ENCODE measurements at regions not wholly inside any gene's neighbourhood (a gene's known extent, or its start where the extent isn't known, plus 50 kb on each side); places are given as distances from the start of the nearest gene placed in this dataset.
"Not testable (repeated sequence)": the region's sequence is repeated elsewhere in the genome, so short reads cannot be mapped to it uniquely, and the experiment has no call there.

DNA sequence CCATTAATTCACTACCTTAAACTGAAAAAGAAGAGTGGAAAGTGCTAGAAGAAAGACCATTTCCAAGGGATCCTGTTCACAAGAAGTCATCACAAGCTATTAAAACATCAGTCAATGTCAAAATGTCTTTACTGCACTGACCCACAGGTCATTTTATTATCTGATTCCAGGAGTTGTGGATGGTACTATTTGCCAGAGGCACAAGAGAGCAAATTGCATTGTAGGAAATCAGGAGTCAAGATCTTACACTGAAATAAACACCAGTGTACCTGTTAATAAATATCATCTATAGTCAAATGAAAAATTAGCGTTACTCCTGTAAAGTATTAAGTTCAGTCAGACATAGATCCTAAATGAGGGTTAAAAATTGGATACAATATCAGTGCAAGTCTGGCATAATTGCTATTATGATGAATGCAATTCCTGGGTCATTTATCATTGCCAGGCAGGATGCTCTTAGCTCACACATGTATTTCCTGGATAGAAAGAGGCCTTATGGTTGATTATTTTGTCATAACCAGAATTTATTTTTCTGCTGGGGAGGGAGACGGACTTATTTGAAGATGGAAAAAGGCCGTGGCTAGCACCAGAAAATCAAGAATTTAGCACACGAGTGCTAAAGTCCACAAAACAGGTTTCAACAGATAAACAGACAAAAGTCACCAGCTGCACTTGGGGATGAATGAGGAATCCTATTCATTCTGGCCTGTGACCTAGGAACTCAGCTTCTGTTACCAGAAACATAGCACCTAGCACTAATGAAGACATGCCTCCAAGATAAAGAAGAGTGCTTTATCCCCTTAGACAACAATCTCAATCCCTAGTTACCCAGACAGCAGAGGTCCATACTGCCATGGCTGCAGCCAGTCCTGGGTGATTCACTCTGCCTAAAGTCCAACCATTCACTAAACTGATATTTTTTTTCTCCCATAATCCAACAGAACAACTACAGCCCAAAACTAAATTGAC, 683.1 kb upstream of the POM121L12 start:
- no peaks in the 10 kb centered on the region for H3K4me1 ChIP-seq (ENCODE audit: control insufficient read depth in 1 of 2, insufficient read depth in 2 of 2, low read length in 2 of 2)
- H3K4me3 ChIP-seq (ENCODE audit: low read depth in 1 of 2, low read length in 2 of 2): no peak overlapping the region
- H3K9me3 ChIP-seq (ENCODE audit: control insufficient read depth in 1 of 2, low read length in 2 of 2): no peaks in the 10 kb centered on the region
- H3K36me3 ChIP-seq (ENCODE audit: control insufficient read depth in 1 of 2, insufficient read depth in 2 of 2, low read length in 2 of 2): no peaks in the 10 kb centered on the region
- H3K27me3 ChIP-seq (ENCODE audit: low read depth, low read length): no peaks in the 10 kb centered on the region
- H3K27ac ChIP-seq (ENCODE audit: low read length): no peak overlapping the region

DNA sequence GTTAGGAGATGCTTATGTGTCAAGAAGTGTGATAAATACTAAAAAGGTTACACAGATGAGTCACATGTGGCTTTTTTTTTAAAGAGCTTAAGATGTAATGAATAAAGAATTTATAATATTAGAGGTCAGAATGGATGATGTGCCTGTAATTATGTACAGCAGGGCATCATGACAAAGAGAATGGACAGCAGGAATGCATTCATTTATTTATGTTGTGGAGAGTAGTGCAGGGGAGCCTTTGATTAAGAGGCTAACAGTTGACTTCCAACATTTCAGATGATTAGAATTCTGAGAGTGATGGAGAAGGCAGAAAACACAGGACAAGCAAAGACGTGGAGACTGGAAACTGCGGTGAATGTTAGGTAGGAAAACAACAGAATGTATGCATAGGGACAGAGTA, 691.4 kb upstream of the POM121L12 start:
- Histone ChIP-seq H3K4me3 (ENCODE audit: low read depth in 1 of 2, low read length in 2 of 2) (no peak overlapping the region), H3K4me1 (ENCODE audit: control insufficient read depth in 1 of 2, insufficient read depth in 2 of 2, low read length in 2 of 2) (no peaks in the 10 kb centered on the region), H3K27ac (ENCODE audit: low read length) (no peak overlapping the region), H3K36me3 (ENCODE audit: control insufficient read depth in 1 of 2, insufficient read depth in 2 of 2, low read length in 2 of 2) (no peaks in the 10 kb centered on the region), H3K9me3 (ENCODE audit: control insufficient read depth in 1 of 2, low read length in 2 of 2) (no peaks in the 10 kb centered on the region), H3K27me3 (ENCODE audit: low read depth, low read length) (no peaks in the 10 kb centered on the region)

DNA sequence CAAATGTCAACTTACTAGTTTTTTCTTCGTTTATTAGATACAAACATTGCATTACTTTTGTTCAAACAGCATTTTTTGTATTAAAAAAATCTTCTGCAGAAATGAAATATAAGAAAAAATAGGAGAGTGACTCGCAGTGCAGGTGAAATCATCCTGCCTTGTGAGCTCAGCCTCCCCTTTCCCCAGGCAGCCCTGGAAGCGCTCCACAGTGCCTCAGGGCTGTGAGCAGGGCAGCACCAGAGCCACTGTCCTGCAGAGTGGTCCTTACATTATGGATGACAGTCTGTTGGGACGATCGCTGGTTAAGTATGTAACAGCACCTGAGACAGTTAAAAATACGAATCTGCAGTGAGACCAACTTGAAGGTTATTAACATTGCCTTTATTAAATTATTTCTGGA, 695.4 kb upstream of the POM121L12 start:
- Histone ChIP-seq H3K36me3 (ENCODE audit: control insufficient read depth in 1 of 2, insufficient read depth in 2 of 2, low read length in 2 of 2) (no peaks in the 10 kb centered on the region), H3K4me1 (ENCODE audit: control insufficient read depth in 1 of 2, insufficient read depth in 2 of 2, low read length in 2 of 2) (no peaks in the 10 kb centered on the region), H3K9me3 (ENCODE audit: control insufficient read depth in 1 of 2, low read length in 2 of 2) (peaks cover 0 to 4% of the 10 kb centered on the region in 2 donors), H3K27me3 (ENCODE audit: low read depth, low read length) (no peaks in the 10 kb centered on the region), H3K27ac (ENCODE audit: low read length) (no peak overlapping the region), H3K4me3 (ENCODE audit: low read depth in 1 of 2, low read length in 2 of 2) (no peak overlapping the region)

DNA sequence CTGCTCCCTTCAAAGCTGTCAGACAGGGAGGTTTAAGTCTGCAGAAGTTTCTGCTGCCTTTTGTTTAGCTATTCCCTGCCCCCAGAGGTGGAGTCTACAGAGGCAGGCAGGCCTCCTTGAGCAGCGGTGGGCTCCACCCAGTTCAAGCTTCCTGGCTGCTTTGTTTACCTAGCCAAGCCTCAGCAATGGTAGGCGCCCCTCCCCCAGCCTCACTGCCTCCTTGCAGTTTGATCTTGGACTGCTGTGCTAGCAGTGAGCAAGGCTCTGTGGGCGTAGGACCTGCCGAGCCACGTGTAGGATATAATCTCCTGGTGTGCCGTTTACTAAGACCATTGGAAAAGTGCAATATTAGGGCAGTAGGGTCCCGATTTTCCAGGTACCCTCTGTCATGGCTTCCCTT, 707.1 kb upstream of the POM121L12 start:
- H3K4me3 ChIP-seq (ENCODE audit: low read depth in 1 of 2, low read length in 2 of 2); H3K36me3 ChIP-seq (ENCODE audit: control insufficient read depth in 1 of 2, insufficient read depth in 2 of 2, low read length in 2 of 2); H3K4me1 ChIP-seq (ENCODE audit: control insufficient read depth in 1 of 2, insufficient read depth in 2 of 2, low read length in 2 of 2); H3K9me3 ChIP-seq (ENCODE audit: control insufficient read depth in 1 of 2, low read length in 2 of 2); H3K27ac ChIP-seq (ENCODE audit: low read length); H3K27me3 ChIP-seq (ENCODE audit: low read depth, low read length): not testable (repeated sequence)

- Histone ChIP-seq H3K4me3 (ENCODE audit: low read depth in 1 of 2, low read length in 2 of 2) (no peak overlapping the region), H3K4me1 (ENCODE audit: control insufficient read depth in 1 of 2, insufficient read depth in 2 of 2, low read length in 2 of 2) (no peaks in the 10 kb centered on the region), H3K27me3 (ENCODE audit: low read depth, low read length) (no peaks in the 10 kb centered on the region), H3K36me3 (ENCODE audit: control insufficient read depth in 1 of 2, insufficient read depth in 2 of 2, low read length in 2 of 2) (no peaks in the 10 kb centered on the region), H3K27ac (ENCODE audit: low read length) (no peak overlapping the region), H3K9me3 (ENCODE audit: control insufficient read depth in 1 of 2, low read length in 2 of 2) (peaks cover 0 to 7% of the 10 kb centered on the region in 2 donors)
Measured at GRCh38 chr7:52325237-52325636, 710.2 kb upstream of the POM121L12 start.

DNA sequence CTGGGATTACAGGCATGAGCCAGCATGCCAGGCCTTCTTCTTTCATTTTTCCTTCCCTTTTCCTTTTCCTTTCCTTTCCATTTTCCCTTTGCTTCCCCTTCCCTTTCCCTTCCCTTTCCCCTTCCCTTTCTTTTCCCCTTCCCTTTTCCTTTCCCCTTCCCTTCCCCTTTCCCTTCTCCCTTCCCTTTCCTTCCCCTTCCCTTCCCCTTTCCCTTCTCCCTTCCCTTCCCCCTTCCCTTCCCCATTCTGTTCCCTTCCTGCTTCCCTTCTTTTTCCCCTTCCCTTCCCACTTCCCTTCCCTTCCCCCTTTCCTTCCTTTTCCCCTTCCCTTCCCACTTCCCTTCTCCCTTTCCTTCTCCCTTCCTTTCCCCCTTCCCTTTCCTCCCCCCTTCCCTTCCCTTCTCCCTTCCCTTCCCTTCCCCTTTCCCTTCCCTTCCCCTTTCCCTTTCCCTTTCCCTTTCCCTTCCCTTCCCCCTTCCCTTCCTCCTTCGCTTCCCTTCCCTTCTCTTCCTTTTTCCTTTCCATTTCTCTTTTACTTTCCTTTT, 712.2 kb upstream of the POM121L12 start:
- H3K9me3 ChIP-seq (ENCODE audit: control insufficient read depth in 1 of 2, low read length in 2 of 2): peaks cover 0 to 4% of the 10 kb centered on the region in 2 donors
- no peaks in the 10 kb centered on the region for H3K4me1 ChIP-seq (ENCODE audit: control insufficient read depth in 1 of 2, insufficient read depth in 2 of 2, low read length in 2 of 2)
- no peaks in the 10 kb centered on the region for H3K27me3 ChIP-seq (ENCODE audit: low read depth, low read length)
- H3K27ac ChIP-seq (ENCODE audit: low read length): no peak overlapping the region
- H3K36me3 ChIP-seq (ENCODE audit: control insufficient read depth in 1 of 2, insufficient read depth in 2 of 2, low read length in 2 of 2): no peaks in the 10 kb centered on the region
- no peak overlapping the region for H3K4me3 ChIP-seq (ENCODE audit: low read depth in 1 of 2, low read length in 2 of 2)

DNA sequence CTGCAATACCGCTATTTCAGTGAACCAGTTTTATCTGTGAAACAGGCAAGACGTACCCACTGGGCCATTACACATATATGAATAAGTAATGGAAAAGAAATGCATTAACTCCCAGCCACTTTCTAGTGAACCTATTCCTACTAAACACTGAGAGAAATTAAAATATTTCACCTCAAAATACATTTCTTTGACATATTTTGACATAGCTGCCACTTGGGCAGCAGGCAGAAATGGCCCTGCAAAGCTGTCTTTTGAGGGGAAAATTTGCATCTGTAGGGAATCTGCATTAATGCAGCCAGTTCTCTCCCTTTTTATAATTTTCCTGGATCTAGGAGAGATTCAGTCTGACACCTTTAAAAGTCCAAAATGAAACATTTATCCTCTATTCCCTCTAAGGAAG, 714.8 kb upstream of the POM121L12 start:
- Histone ChIP-seq H3K4me3 (ENCODE audit: low read depth in 1 of 2, low read length in 2 of 2) (no peak overlapping the region), H3K27me3 (ENCODE audit: low read depth, low read length) (no peaks in the 10 kb centered on the region), H3K4me1 (ENCODE audit: control insufficient read depth in 1 of 2, insufficient read depth in 2 of 2, low read length in 2 of 2) (no peaks in the 10 kb centered on the region), H3K9me3 (ENCODE audit: control insufficient read depth in 1 of 2, low read length in 2 of 2) (peaks cover 0 to 3% of the 10 kb centered on the region in 2 donors), H3K36me3 (ENCODE audit: control insufficient read depth in 1 of 2, insufficient read depth in 2 of 2, low read length in 2 of 2) (no peaks in the 10 kb centered on the region), H3K27ac (ENCODE audit: low read length) (no peak overlapping the region)

DNA sequence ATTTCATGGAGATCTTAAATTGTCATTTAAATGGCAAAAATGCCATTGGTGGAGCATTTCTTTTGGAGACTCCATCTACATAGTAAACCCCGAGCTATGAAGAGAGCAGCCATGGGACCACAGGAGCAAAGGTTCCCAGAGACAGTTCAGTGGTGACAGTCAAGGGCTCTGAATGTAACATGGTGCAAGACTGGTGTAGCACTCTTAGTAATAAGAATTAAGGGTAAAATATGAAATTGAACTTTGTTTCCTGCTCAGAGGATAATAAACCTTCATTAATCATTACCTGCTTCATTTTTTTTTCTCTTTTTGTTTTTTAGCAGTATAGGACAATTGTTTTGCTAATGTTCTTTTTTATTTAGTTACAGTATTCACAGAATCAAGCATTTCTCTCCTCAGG, 717.5 kb upstream of the POM121L12 start:
- Histone ChIP-seq H3K27ac (ENCODE audit: low read length) (no peak overlapping the region), H3K9me3 (ENCODE audit: control insufficient read depth in 1 of 2, low read length in 2 of 2) (no peaks in the 10 kb centered on the region), H3K4me1 (ENCODE audit: control insufficient read depth in 1 of 2, insufficient read depth in 2 of 2, low read length in 2 of 2) (no peaks in the 10 kb centered on the region), H3K4me3 (ENCODE audit: low read depth in 1 of 2, low read length in 2 of 2) (no peak overlapping the region), H3K27me3 (ENCODE audit: low read depth, low read length) (no peaks in the 10 kb centered on the region), H3K36me3 (ENCODE audit: control insufficient read depth in 1 of 2, insufficient read depth in 2 of 2, low read length in 2 of 2) (no peaks in the 10 kb centered on the region)

GRCh38 chr7:52311886-52312285, 723.5 kb upstream of the POM121L12 start:
- Histone ChIP-seq H3K36me3 (ENCODE audit: control insufficient read depth in 1 of 2, insufficient read depth in 2 of 2, low read length in 2 of 2) (no peaks in the 10 kb centered on the region), H3K4me1 (ENCODE audit: control insufficient read depth in 1 of 2, insufficient read depth in 2 of 2, low read length in 2 of 2) (no peaks in the 10 kb centered on the region), H3K4me3 (ENCODE audit: low read depth in 1 of 2, low read length in 2 of 2) (no peak overlapping the region), H3K9me3 (ENCODE audit: control insufficient read depth in 1 of 2, low read length in 2 of 2) (no peaks in the 10 kb centered on the region), H3K27ac (ENCODE audit: low read length) (no peak overlapping the region), H3K27me3 (ENCODE audit: low read depth, low read length) (no peaks in the 10 kb centered on the region)

DNA sequence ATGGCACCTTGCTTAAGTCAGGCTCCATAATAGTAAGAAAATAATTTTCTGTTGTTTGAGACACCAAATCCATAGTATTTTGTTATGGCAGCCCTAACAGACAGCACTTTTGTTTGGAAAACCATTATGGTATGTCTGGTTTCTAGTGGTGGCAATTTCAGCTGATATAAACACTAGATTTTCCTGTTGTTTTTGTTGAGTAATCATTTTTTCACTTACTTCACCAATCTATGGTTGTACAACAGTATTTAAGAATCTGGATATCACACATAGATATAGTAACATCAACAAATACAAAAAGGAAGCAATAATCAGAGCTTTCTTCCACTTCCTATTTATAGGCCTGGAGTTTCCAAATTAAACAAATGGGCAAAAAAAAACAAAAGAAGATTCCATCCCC, 725.8 kb upstream of the POM121L12 start:
- Histone ChIP-seq H3K36me3 (ENCODE audit: control insufficient read depth in 1 of 2, insufficient read depth in 2 of 2, low read length in 2 of 2) (no peaks in the 10 kb centered on the region), H3K4me3 (ENCODE audit: low read depth in 1 of 2, low read length in 2 of 2) (no peak overlapping the region), H3K27ac (ENCODE audit: low read length) (no peak overlapping the region), H3K4me1 (ENCODE audit: control insufficient read depth in 1 of 2, insufficient read depth in 2 of 2, low read length in 2 of 2) (no peaks in the 10 kb centered on the region), H3K9me3 (ENCODE audit: control insufficient read depth in 1 of 2, low read length in 2 of 2) (no peaks in the 10 kb centered on the region), H3K27me3 (ENCODE audit: low read depth, low read length) (no peaks in the 10 kb centered on the region)

- no peaks in the 10 kb centered on the region for H3K36me3 ChIP-seq (ENCODE audit: control insufficient read depth in 1 of 2, insufficient read depth in 2 of 2, low read length in 2 of 2)
- H3K9me3 ChIP-seq (ENCODE audit: control insufficient read depth in 1 of 2, low read length in 2 of 2): no peaks in the 10 kb centered on the region
- no peaks in the 10 kb centered on the region for H3K4me1 ChIP-seq (ENCODE audit: control insufficient read depth in 1 of 2, insufficient read depth in 2 of 2, low read length in 2 of 2)
- no peak overlapping the region for H3K27ac ChIP-seq (ENCODE audit: low read length)
- no peaks in the 10 kb centered on the region for H3K27me3 ChIP-seq (ENCODE audit: low read depth, low read length)
- no peak overlapping the region for H3K4me3 ChIP-seq (ENCODE audit: low read depth in 1 of 2, low read length in 2 of 2)
Measured at GRCh38 chr7:52302765-52303520, 732.5 kb upstream of the POM121L12 start.

Measured in muscle layer of duodenum (tissue), 2 donors.